ENCODE measurements at regions not wholly inside any gene's neighbourhood (a gene's known extent, or its start where the extent isn't known, plus 50 kb on each side); places are given as distances from the start of the nearest gene placed in this dataset.

GRCh38 chr7:153322991-153323390, 563.4 kb downstream of the ACTR3B start:
- Histone ChIP-seq H3K27ac (ENCODE audit: low read length) (no peak overlapping the region), H3K36me3 (ENCODE audit: control insufficient read depth in 1 of 2, insufficient read depth in 2 of 2, low read length in 2 of 2) (no peaks in the 10 kb centered on the region), H3K9me3 (ENCODE audit: control insufficient read depth in 1 of 2, low read length in 2 of 2) (no peaks in the 10 kb centered on the region), H3K4me1 (ENCODE audit: control insufficient read depth in 1 of 2, insufficient read depth in 2 of 2, low read length in 2 of 2) (no peaks in the 10 kb centered on the region), H3K27me3 (ENCODE audit: low read depth, low read length) (no peaks in the 10 kb centered on the region), H3K4me3 (ENCODE audit: low read depth in 1 of 2, low read length in 2 of 2) (no peak overlapping the region)

- Histone ChIP-seq H3K4me1 (ENCODE audit: control insufficient read depth in 1 of 2, insufficient read depth in 2 of 2, low read length in 2 of 2) (no peaks in the 10 kb centered on the region), H3K27me3 (ENCODE audit: low read depth, low read length) (no peaks in the 10 kb centered on the region), H3K9me3 (ENCODE audit: control insufficient read depth in 1 of 2, low read length in 2 of 2) (no peaks in the 10 kb centered on the region), H3K27ac (ENCODE audit: low read length) (no peak overlapping the region), H3K36me3 (ENCODE audit: control insufficient read depth in 1 of 2, insufficient read depth in 2 of 2, low read length in 2 of 2) (no peaks in the 10 kb centered on the region), H3K4me3 (ENCODE audit: low read depth in 1 of 2, low read length in 2 of 2) (no peak overlapping the region)
Observed at GRCh38 chr7:153324094-153324493, 564.5 kb downstream of the ACTR3B start.

GRCh38 chr7:153327683-153328082, 568.1 kb downstream of the ACTR3B start:
- no peak overlapping the region for H3K27ac ChIP-seq (ENCODE audit: low read length)
- no peaks in the 10 kb centered on the region for H3K4me1 ChIP-seq (ENCODE audit: control insufficient read depth in 1 of 2, insufficient read depth in 2 of 2, low read length in 2 of 2)
- no peaks in the 10 kb centered on the region for H3K9me3 ChIP-seq (ENCODE audit: control insufficient read depth in 1 of 2, low read length in 2 of 2)
- no peak overlapping the region for H3K4me3 ChIP-seq (ENCODE audit: low read depth in 1 of 2, low read length in 2 of 2)
- no peaks in the 10 kb centered on the region for H3K36me3 ChIP-seq (ENCODE audit: control insufficient read depth in 1 of 2, insufficient read depth in 2 of 2, low read length in 2 of 2)
- no peaks in the 10 kb centered on the region for H3K27me3 ChIP-seq (ENCODE audit: low read depth, low read length)

GRCh38 chr7:153331427-153331826, 571.9 kb downstream of the ACTR3B start:
- Histone ChIP-seq H3K4me1 (ENCODE audit: control insufficient read depth in 1 of 2, insufficient read depth in 2 of 2, low read length in 2 of 2) (no peaks in the 10 kb centered on the region), H3K4me3 (ENCODE audit: low read depth in 1 of 2, low read length in 2 of 2) (no peak overlapping the region), H3K36me3 (ENCODE audit: control insufficient read depth in 1 of 2, insufficient read depth in 2 of 2, low read length in 2 of 2) (no peaks in the 10 kb centered on the region), H3K27ac (ENCODE audit: low read length) (no peak overlapping the region), H3K27me3 (ENCODE audit: low read depth, low read length) (no peaks in the 10 kb centered on the region), H3K9me3 (ENCODE audit: control insufficient read depth in 1 of 2, low read length in 2 of 2) (no peaks in the 10 kb centered on the region)

GRCh38 chr7:153354071-153354470, 594.5 kb downstream of the ACTR3B start:
- H3K9me3 ChIP-seq (ENCODE audit: control insufficient read depth in 1 of 2, low read length in 2 of 2), result no peaks in the 10 kb centered on the region
- no peak overlapping the region for H3K4me3 ChIP-seq (ENCODE audit: low read depth in 1 of 2, low read length in 2 of 2)
- no peaks in the 10 kb centered on the region for H3K27me3 ChIP-seq (ENCODE audit: low read depth, low read length)
- H3K36me3 ChIP-seq (ENCODE audit: control insufficient read depth in 1 of 2, insufficient read depth in 2 of 2, low read length in 2 of 2), result no peaks in the 10 kb centered on the region
- H3K4me1 ChIP-seq (ENCODE audit: control insufficient read depth in 1 of 2, insufficient read depth in 2 of 2, low read length in 2 of 2), result no peaks in the 10 kb centered on the region
- H3K27ac ChIP-seq (ENCODE audit: low read length), result no peak overlapping the region

- no peaks in the 10 kb centered on the region for H3K36me3 ChIP-seq (ENCODE audit: control insufficient read depth in 1 of 2, insufficient read depth in 2 of 2, low read length in 2 of 2)
- no peak overlapping the region for H3K27ac ChIP-seq (ENCODE audit: low read length)
- H3K27me3 ChIP-seq (ENCODE audit: low read depth, low read length), result no peaks in the 10 kb centered on the region
- peaks cover under 1 to 17% of the 10 kb centered on the region in 2 donors for H3K9me3 ChIP-seq (ENCODE audit: control insufficient read depth in 1 of 2, low read length in 2 of 2)
- no peaks in the 10 kb centered on the region for H3K4me1 ChIP-seq (ENCODE audit: control insufficient read depth in 1 of 2, insufficient read depth in 2 of 2, low read length in 2 of 2)
- no peak overlapping the region for H3K4me3 ChIP-seq (ENCODE audit: low read depth in 1 of 2, low read length in 2 of 2)
Observed at GRCh38 chr7:153370092-153370491, 610.5 kb downstream of the ACTR3B start.

GRCh38 chr7:153380636-153381035, 621.1 kb downstream of the ACTR3B start:
- Histone ChIP-seq H3K9me3 (ENCODE audit: control insufficient read depth in 1 of 2, low read length in 2 of 2) (no peaks in the 10 kb centered on the region), H3K27me3 (ENCODE audit: low read depth, low read length) (no peaks in the 10 kb centered on the region), H3K27ac (ENCODE audit: low read length) (no peak overlapping the region), H3K4me3 (ENCODE audit: low read depth in 1 of 2, low read length in 2 of 2) (no peak overlapping the region), H3K36me3 (ENCODE audit: control insufficient read depth in 1 of 2, insufficient read depth in 2 of 2, low read length in 2 of 2) (no peaks in the 10 kb centered on the region), H3K4me1 (ENCODE audit: control insufficient read depth in 1 of 2, insufficient read depth in 2 of 2, low read length in 2 of 2) (peaks cover 0 to 14% of the 10 kb centered on the region in 2 donors)

- Histone ChIP-seq H3K36me3 (ENCODE audit: control insufficient read depth in 1 of 2, insufficient read depth in 2 of 2, low read length in 2 of 2) (no peaks in the 10 kb centered on the region), H3K4me3 (ENCODE audit: low read depth in 1 of 2, low read length in 2 of 2) (peak overlapping the region in 1 of 2 donors; percentile 34), H3K4me1 (ENCODE audit: control insufficient read depth in 1 of 2, insufficient read depth in 2 of 2, low read length in 2 of 2) (peaks cover 0 to 14% of the 10 kb centered on the region in 2 donors), H3K9me3 (ENCODE audit: control insufficient read depth in 1 of 2, low read length in 2 of 2) (no peaks in the 10 kb centered on the region), H3K27me3 (ENCODE audit: low read depth, low read length) (no peaks in the 10 kb centered on the region), H3K27ac (ENCODE audit: low read length) (no peak overlapping the region)
Observed at GRCh38 chr7:153381275-153382040, 621.9 kb downstream of the ACTR3B start.

- Histone ChIP-seq H3K4me3 (ENCODE audit: low read depth in 1 of 2, low read length in 2 of 2) (no peak overlapping the region), H3K9me3 (ENCODE audit: control insufficient read depth in 1 of 2, low read length in 2 of 2) (no peaks in the 10 kb centered on the region), H3K27ac (ENCODE audit: low read length) (no peak overlapping the region), H3K4me1 (ENCODE audit: control insufficient read depth in 1 of 2, insufficient read depth in 2 of 2, low read length in 2 of 2) (peaks cover 0 to 14% of the 10 kb centered on the region in 2 donors), H3K36me3 (ENCODE audit: control insufficient read depth in 1 of 2, insufficient read depth in 2 of 2, low read length in 2 of 2) (no peaks in the 10 kb centered on the region), H3K27me3 (ENCODE audit: low read depth, low read length) (no peaks in the 10 kb centered on the region)
Observed at GRCh38 chr7:153382641-153383101, 623.1 kb downstream of the ACTR3B start.

GRCh38 chr7:153383781-153384180, 624.2 kb downstream of the ACTR3B start:
- Histone ChIP-seq H3K27ac (ENCODE audit: low read length) (no peak overlapping the region), H3K9me3 (ENCODE audit: control insufficient read depth in 1 of 2, low read length in 2 of 2) (no peaks in the 10 kb centered on the region), H3K27me3 (ENCODE audit: low read depth, low read length) (no peaks in the 10 kb centered on the region), H3K36me3 (ENCODE audit: control insufficient read depth in 1 of 2, insufficient read depth in 2 of 2, low read length in 2 of 2) (no peaks in the 10 kb centered on the region), H3K4me3 (ENCODE audit: low read depth in 1 of 2, low read length in 2 of 2) (no peak overlapping the region), H3K4me1 (ENCODE audit: control insufficient read depth in 1 of 2, insufficient read depth in 2 of 2, low read length in 2 of 2) (peaks cover 0 to 17% of the 10 kb centered on the region in 2 donors)

- Histone ChIP-seq H3K9me3 (ENCODE audit: control insufficient read depth in 1 of 2, low read length in 2 of 2) (peaks cover 0 to 3% of the 10 kb centered on the region in 2 donors), H3K27me3 (ENCODE audit: low read depth, low read length) (no peaks in the 10 kb centered on the region), H3K27ac (ENCODE audit: low read length) (no peak overlapping the region), H3K36me3 (ENCODE audit: control insufficient read depth in 1 of 2, insufficient read depth in 2 of 2, low read length in 2 of 2) (no peaks in the 10 kb centered on the region), H3K4me3 (ENCODE audit: low read depth in 1 of 2, low read length in 2 of 2) (no peak overlapping the region), H3K4me1 (ENCODE audit: control insufficient read depth in 1 of 2, insufficient read depth in 2 of 2, low read length in 2 of 2) (peaks cover 0 to 17% of the 10 kb centered on the region in 2 donors)
Observed at GRCh38 chr7:153385502-153385901, 626.0 kb downstream of the ACTR3B start.

GRCh38 chr7:153386556-153386955, 627.0 kb downstream of the ACTR3B start:
- Histone ChIP-seq H3K27ac (ENCODE audit: low read length) (no peak overlapping the region), H3K36me3 (ENCODE audit: control insufficient read depth in 1 of 2, insufficient read depth in 2 of 2, low read length in 2 of 2) (no peaks in the 10 kb centered on the region), H3K27me3 (ENCODE audit: low read depth, low read length) (no peaks in the 10 kb centered on the region), H3K4me1 (ENCODE audit: control insufficient read depth in 1 of 2, insufficient read depth in 2 of 2, low read length in 2 of 2) (peaks cover 0 to 17% of the 10 kb centered on the region in 2 donors), H3K9me3 (ENCODE audit: control insufficient read depth in 1 of 2, low read length in 2 of 2) (peaks cover 0 to 3% of the 10 kb centered on the region in 2 donors), H3K4me3 (ENCODE audit: low read depth in 1 of 2, low read length in 2 of 2) (no peak overlapping the region)

All from muscle layer of duodenum (tissue), 2 donors.